AG09309 (cell line): ENCODE measurements at regions not wholly inside any gene's neighbourhood (a gene's known extent, or its start where the extent isn't known, plus 50 kb on each side); places are given as distances from the start of the nearest gene placed in this dataset.

ENCODE experiments used
- DNase-seq: peaks from one replicate; pipeline ENCODE4 v3.0.0-alpha.2; 2010; ENCODE audit warnings: low read depth
- H3K4me3 ChIP-seq: 2 replicates; pipeline ENCODE4 v1.5.1; 2011; ENCODE audit warnings: mild to moderate bottlenecking, low read depth, low read length, moderate library complexity; ENCODE audit not compliant: control insufficient read depth
- TF ChIP-seq, protein P1 (sequence below): IDR thresholded peaks from 2 replicates; pipeline ENCODE4 v1.5.1; 2011; ENCODE audit warnings: mild to moderate bottlenecking, low read depth, low read length, inconsistent platforms; ENCODE audit not compliant: insufficient read depth, control insufficient read depth; ENCODE audit errors: missing control alignments

GRCh38 chr6:74167511-74167910, 471.5 kb downstream of the CD109 start:
- H3K4me3 ChIP-seq: no peak overlapping the region
- TF ChIP-seq, protein P1, sequence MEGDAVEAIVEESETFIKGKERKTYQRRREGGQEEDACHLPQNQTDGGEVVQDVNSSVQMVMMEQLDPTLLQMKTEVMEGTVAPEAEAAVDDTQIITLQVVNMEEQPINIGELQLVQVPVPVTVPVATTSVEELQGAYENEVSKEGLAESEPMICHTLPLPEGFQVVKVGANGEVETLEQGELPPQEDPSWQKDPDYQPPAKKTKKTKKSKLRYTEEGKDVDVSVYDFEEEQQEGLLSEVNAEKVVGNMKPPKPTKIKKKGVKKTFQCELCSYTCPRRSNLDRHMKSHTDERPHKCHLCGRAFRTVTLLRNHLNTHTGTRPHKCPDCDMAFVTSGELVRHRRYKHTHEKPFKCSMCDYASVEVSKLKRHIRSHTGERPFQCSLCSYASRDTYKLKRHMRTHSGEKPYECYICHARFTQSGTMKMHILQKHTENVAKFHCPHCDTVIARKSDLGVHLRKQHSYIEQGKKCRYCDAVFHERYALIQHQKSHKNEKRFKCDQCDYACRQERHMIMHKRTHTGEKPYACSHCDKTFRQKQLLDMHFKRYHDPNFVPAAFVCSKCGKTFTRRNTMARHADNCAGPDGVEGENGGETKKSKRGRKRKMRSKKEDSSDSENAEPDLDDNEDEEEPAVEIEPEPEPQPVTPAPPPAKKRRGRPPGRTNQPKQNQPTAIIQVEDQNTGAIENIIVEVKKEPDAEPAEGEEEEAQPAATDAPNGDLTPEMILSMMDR: no peak
- no peak for DNase-seq

GRCh38 chr6:74166849-74167248, 470.8 kb downstream of the CD109 start:
- DNase-seq: no peak
- H3K4me3 ChIP-seq: no peak overlapping the region
- TF ChIP-seq, protein P1: no peak

DNA sequence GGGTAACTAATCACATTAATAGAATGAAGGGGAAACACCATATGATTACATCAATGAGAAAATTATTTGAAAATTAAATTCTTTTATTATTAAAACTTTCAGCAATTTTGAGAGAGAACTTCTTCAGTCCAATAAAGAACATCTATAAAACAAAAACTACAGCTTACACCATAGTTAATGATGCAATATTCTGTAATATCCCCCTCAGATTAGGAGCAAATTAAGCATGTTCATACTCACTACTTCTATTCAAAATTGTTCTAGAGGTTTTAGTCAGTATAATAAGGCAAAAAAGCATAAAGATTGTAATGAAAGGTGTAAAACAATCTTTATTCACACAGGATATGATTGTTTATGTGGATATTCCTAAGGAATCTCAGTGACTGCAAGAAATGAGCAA, 465.4 kb downstream of the CD109 start:
- DNase-seq: no peak
- H3K4me3 ChIP-seq: no peak overlapping the region
- TF ChIP-seq, protein P1: no peak

- no peak for DNase-seq
- TF ChIP-seq, protein P1: no peak
- no peak overlapping the region for H3K4me3 ChIP-seq
Observed at GRCh38 chr6:74152096-74152675, 456.2 kb downstream of the CD109 start.

DNA sequence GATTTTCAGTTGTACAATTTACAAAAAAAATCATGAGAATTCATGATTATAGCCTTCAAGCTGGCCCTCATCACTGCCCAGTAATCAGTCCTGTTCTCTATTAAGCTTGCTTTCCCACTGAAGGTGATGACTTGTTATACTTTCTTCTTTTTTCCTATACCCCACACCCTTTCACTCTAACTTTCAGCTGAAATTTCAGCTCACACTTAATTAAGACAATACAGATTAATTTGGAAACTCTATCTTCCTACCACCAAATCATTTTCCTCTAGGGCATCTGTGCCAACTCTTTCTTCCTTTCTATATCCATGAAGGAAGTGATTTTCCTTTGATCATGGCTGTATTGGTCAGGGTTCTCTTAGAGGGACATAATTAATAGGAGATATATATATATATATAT, 449.9 kb downstream of the CD109 start:
- TF ChIP-seq, protein P1: no peak
- DNase-seq: no peak
- H3K4me3 ChIP-seq: no peak overlapping the region

DNA sequence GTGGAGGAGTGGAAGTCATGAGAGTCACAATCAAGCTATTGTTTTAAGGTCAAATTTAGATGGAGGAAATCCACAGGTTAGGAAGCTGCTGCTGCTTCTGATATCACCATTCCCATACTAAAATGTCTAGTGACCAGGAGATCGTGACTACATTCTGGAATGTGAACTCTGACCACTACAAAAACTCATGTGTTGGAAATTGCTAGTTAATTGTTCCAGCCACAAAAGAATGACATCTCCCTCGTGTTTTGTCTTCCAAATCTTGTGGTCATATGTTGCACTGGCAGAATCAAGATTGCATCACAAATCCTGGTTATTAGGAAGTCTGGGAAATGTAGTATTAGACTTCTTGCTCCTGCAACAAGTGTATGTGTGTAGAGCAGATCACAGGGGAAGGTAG, 441.9 kb downstream of the CD109 start:
- H3K4me3 ChIP-seq: no peak overlapping the region
- TF ChIP-seq, protein P1: no peak
- DNase-seq: peak; percentile 74

- no peak for DNase-seq
- H3K4me3 ChIP-seq: no peak overlapping the region
- TF ChIP-seq, protein P1: no peak
Observed at GRCh38 chr6:74134327-74134726, 438.3 kb downstream of the CD109 start.
